HCT116 (cell line): ENCODE measurements at regions not wholly inside any gene's neighbourhood (a gene's known extent, or its start where the extent isn't known, plus 50 kb on each side); places are given as distances from the start of the nearest gene placed in this dataset.

Experiments
- ATAC-seq: fragments of 200-7000 bp; cut with Tn5 transposase; 2 replicates; pipeline ENCODE4 v1.9.1; 2020; ENCODE audit warnings: mild to moderate bottlenecking, moderate library complexity
- BruUV-seq: library from RNA; stranded (reverse); fragments of 400-500 nt; replicated peaks from 2 replicates; lab custom pipeline; 2021; lab: Mats Ljungman, UMichigan
- CTCF ChIA-PET: fragments of 300-600 bp; sonication (Branson Sonifier 250); formaldehyde crosslinking; loops from one replicate; lab custom pipeline; 2021; ENCODE audit warnings: antibody characterized with exemption; lab: Charles Lee
- POLR2A ChIA-PET: fragments of 300-600, 350-600 bp; sonication (Branson Sonifier 250); formaldehyde crosslinking; loops from one replicate; lab custom pipeline; 2021; ENCODE audit warnings: antibody characterized with exemption; lab: Charles Lee
- RAD21 ChIA-PET, 2 experiments: fragments of 300-600 bp; sonication (Branson Sonifier 250); formaldehyde crosslinking; loops; one replicate each; lab custom pipeline; 2023; ENCODE audit warnings: low total read pairs in 2 of 2; ENCODE audit not compliant: uncharacterized antibody in 2 of 2, unreplicated experiment in 2 of 2, low non-redundant PET in 1 of 2; lab: Charles Lee
- DNase-seq: peaks from one replicate; pipeline ENCODE4 v3.0.0-alpha.2; 2010; ENCODE audit warnings: low read depth, low spot score
- H2AFZ ChIP-seq: fragments of 200-600 bp; shearing (Covaris generic), sonication (generic); 2 replicates; pipeline ENCODE4 v1.6.1; 2017; ENCODE audit warnings: low read depth, mixed run types, mixed read lengths, antibody characterized with exemption, low read length; ENCODE audit not compliant: poor library complexity, severe bottlenecking
- H3K27ac ChIP-seq: 2 replicates; pipeline ENCODE4 v1.5.1; 2012; ENCODE audit warnings: low read depth, low read length
- H3K27me3 ChIP-seq: fragments of 200-600 bp; sonication (generic); 2 replicates; pipeline ENCODE4 v1.6.1; 2016; ENCODE audit warnings: mixed run types, low read length, mixed read lengths; ENCODE audit not compliant: insufficient read depth
- H3K36me3 ChIP-seq, 2 experiments: fragments of 200-500 bp in 1 of 2; fragments of 200-600 bp in 1 of 2; sonication (Bioruptor generic) in 1 of 2; sonication (generic) in 1 of 2; 2 replicates each; pipeline versions ENCODE4 v1.5.1 to v1.6.1; 2014 to 2016; ENCODE audit warnings: low read length in 2 of 2, inconsistent platforms in 1 of 2, mixed read lengths in 1 of 2, mixed run types in 1 of 2; ENCODE audit not compliant: insufficient read depth in 2 of 2, control insufficient read depth in 1 of 2
- H3K4me1 ChIP-seq, 2 experiments: fragments of 200-600 bp in 1 of 2; sonication (generic) in 1 of 2; 2 replicates each; pipeline versions ENCODE4 v1.5.1 to v1.6.1; 2012 to 2017; ENCODE audit warnings: low read length in 2 of 2, inconsistent platforms in 1 of 2, mild to moderate bottlenecking in 1 of 2, mixed read lengths in 1 of 2, mixed run types in 1 of 2, moderate library complexity in 1 of 2; ENCODE audit not compliant: insufficient read depth in 2 of 2, control insufficient read depth in 1 of 2
- H3K4me2 ChIP-seq: fragments of 200-600 bp; sonication (generic); 2 replicates; pipeline ENCODE4 v1.6.1; 2017; ENCODE audit warnings: mixed run types, low read length, mixed read lengths
- H3K4me3 ChIP-seq, 2 experiments: fragments of 200-600 bp in 1 of 2; sonication (generic) in 1 of 2; replicated peaks in 1 of 2; 2 replicates each; pipeline ENCODE4 v1.5.1; 2011 to 2016; ENCODE audit warnings: low read length in 2 of 2, control low read depth in 1 of 2, low read depth in 1 of 2, mild to moderate bottlenecking in 1 of 2, mixed read lengths in 1 of 2, mixed run types in 1 of 2
- H3K79me2 ChIP-seq: fragments of 200-600 bp; sonication (generic); 2 replicates; pipeline ENCODE4 v1.6.1; 2017; ENCODE audit warnings: mild to moderate bottlenecking, mixed run types, low read length, moderate library complexity, mixed read lengths; ENCODE audit not compliant: insufficient read depth
- H3K9ac ChIP-seq: fragments of 200-600 bp; sonication (generic); 2 replicates; pipeline ENCODE4 v1.6.1; 2016; ENCODE audit warnings: low read length, mixed read lengths
- H3K9me2 ChIP-seq: fragments of 200-600 bp; sonication (generic), shearing (Covaris generic); 2 replicates; pipeline ENCODE4 v1.6.1; 2017; ENCODE audit warnings: mixed run types, mild to moderate bottlenecking, moderate library complexity; ENCODE audit not compliant: insufficient read depth
- H3K9me3 ChIP-seq, 2 experiments: fragments of 200-500 bp in 1 of 2; fragments of 200-600 bp in 1 of 2; sonication (Bioruptor generic) in 1 of 2; sonication (generic) in 1 of 2; 2 replicates each; pipeline ENCODE4 v1.6.1; 2014 to 2017; ENCODE audit warnings: low read length in 2 of 2, mixed read lengths in 2 of 2, inconsistent platforms in 1 of 2, low read depth in 1 of 2, mild to moderate bottlenecking in 1 of 2, mixed run types in 1 of 2, moderate library complexity in 1 of 2; ENCODE audit not compliant: control insufficient read depth in 1 of 2, insufficient read depth in 1 of 2
- H4K20me1 ChIP-seq: fragments of 200-600 bp; sonication (generic), shearing (Covaris generic); 2 replicates; pipeline ENCODE4 v1.6.1; 2017; ENCODE audit warnings: mixed run types, mild to moderate bottlenecking, moderate library complexity; ENCODE audit not compliant: insufficient read depth
- ATF3 ChIP-seq: IDR thresholded peaks from 2 replicates; pipeline ENCODE4 v1.6.1; 2012
- CBX3 ChIP-seq: IDR thresholded peaks from 2 replicates; pipeline ENCODE4 v1.6.1; 2012; ENCODE audit warnings: low read depth
- CEBPB ChIP-seq: IDR thresholded peaks from 2 replicates; pipeline ENCODE4 v1.6.1; 2012; ENCODE audit warnings: low read depth
- CTCF ChIP-seq, 3 experiments: fragments of 200-600 bp in 1 of 3; sonication (generic) in 1 of 3; IDR thresholded peaks in 2 of 3; conservative IDR thresholded peaks in 1 of 3; 2 replicates each; pipeline ENCODE4 v1.5.1; 2012 to 2017; ENCODE audit warnings: low read depth in 2 of 3, low read length in 2 of 3, antibody characterized with exemption in 1 of 3, borderline replicate concordance in 1 of 3, control low read depth in 1 of 3, mild to moderate bottlenecking in 1 of 3, mixed read lengths in 1 of 3, mixed run types in 1 of 3, moderate library complexity in 1 of 3; ENCODE audit not compliant: insufficient read depth in 1 of 3
- EGR1 ChIP-seq: IDR thresholded peaks from 2 replicates; pipeline ENCODE4 v1.6.1; 2012; ENCODE audit warnings: low read depth
- EZH2 ChIP-seq: fragments of 200-600 bp; sonication (generic); IDR thresholded peaks from 2 replicates; pipeline ENCODE4 v1.6.1; 2017; ENCODE audit warnings: antibody characterized with exemption, mixed run types
- EZH2phosphoT487 ChIP-seq: fragments of 200-600 bp; IDR thresholded peaks from 2 replicates; pipeline ENCODE4 v1.6.1; 2018; ENCODE audit warnings: antibody characterized with exemption, borderline replicate concordance
- FOSL1 ChIP-seq: IDR thresholded peaks from 2 replicates; pipeline ENCODE4 v1.6.1; 2012; ENCODE audit warnings: low read depth
- MAX ChIP-seq: IDR thresholded peaks from 2 replicates; pipeline ENCODE4 v1.6.1; 2012
- POLR2A ChIP-seq: IDR thresholded peaks from 2 replicates; pipeline ENCODE4 v1.7.0; 2011; ENCODE audit warnings: borderline replicate concordance; ENCODE audit not compliant: insufficient read depth, insufficient read length; ENCODE audit errors: extremely low read depth
- POLR2AphosphoS5 ChIP-seq: IDR thresholded peaks from 2 replicates; pipeline ENCODE4 v1.6.1; 2011; ENCODE audit warnings: mild to moderate bottlenecking, low read depth, low read length, moderate library complexity
- RAD21 ChIP-seq: IDR thresholded peaks from 2 replicates; pipeline ENCODE4 v1.6.1; 2012; ENCODE audit warnings: low read depth, mild to moderate bottlenecking
- SIN3A ChIP-seq: IDR thresholded peaks from 2 replicates; pipeline ENCODE4 v1.6.1; 2012; ENCODE audit warnings: low read depth
- SP1 ChIP-seq: IDR thresholded peaks from 2 replicates; pipeline ENCODE4 v1.6.1; 2012; ENCODE audit warnings: low read depth
- TCF7L2 ChIP-seq: IDR thresholded peaks from 2 replicates; pipeline ENCODE4 v1.7.0; 2011; ENCODE audit warnings: borderline replicate concordance, inconsistent platforms; ENCODE audit not compliant: insufficient read depth, insufficient read length; ENCODE audit errors: extremely low read depth
- YY1 ChIP-seq: IDR thresholded peaks from 2 replicates; pipeline ENCODE4 v1.6.1; 2011; ENCODE audit warnings: low read length, low read depth, moderate library complexity, mild to moderate bottlenecking; ENCODE audit not compliant: insufficient replicate concordance; ENCODE audit errors: extremely low read depth
- ZBTB33 ChIP-seq: IDR thresholded peaks from 2 replicates; pipeline ENCODE4 v1.6.1; 2011; ENCODE audit warnings: mild to moderate bottlenecking, low read length, moderate library complexity; ENCODE audit not compliant: insufficient replicate concordance; ENCODE audit errors: extremely low read depth
- ZFX ChIP-seq: fragments of 450-650 bp; IDR thresholded peaks from 2 replicates; pipeline ENCODE4 v1.6.1; 2017
- ZNF274 ChIP-seq: fragments of 200-500 bp; sonication (Bioruptor generic); IDR thresholded peaks from 2 replicates; pipeline ENCODE4 v1.6.1; 2014; ENCODE audit warnings: mild to moderate bottlenecking, low read depth, low read length, inconsistent platforms
- intact Hi-C: fragments of 100-400 bp; cut with micrococcal nuclease; formaldehyde crosslinking; loops from 2 replicates; pipeline ENCODE4 v1.10.0; 2022

- ChIA-PET CTCF (no interaction called here), POLR2A (no interaction called here), RAD21 (no interaction called here)
- Histone ChIP-seq H3K36me3 (no peaks in the 10 kb centered on the region), H3K4me3 (no peak overlapping the region), H3K4me1 (no peaks in the 10 kb centered on the region), H3K9ac (no peak overlapping the region), H3K79me2 (no peaks in the 10 kb centered on the region), H3K4me2 (no peak overlapping the region), H4K20me1 (no peaks in the 10 kb centered on the region), H2AFZ (no peak overlapping the region), H3K27ac (no peak overlapping the region), H3K9me3 (no peaks in the 10 kb centered on the region), H3K27me3 (no peaks in the 10 kb centered on the region), H3K9me2 (no peaks in the 10 kb centered on the region)
- TF ChIP-seq SIN3A (no peak), ATF3 (no peak), ZNF274 (no peak), FOSL1 (no peak), ZBTB33 (no peak), CTCF (IDR thresholded peaks at IDR 0.05 in 2 of 3, conservative IDR thresholded peaks at IDR 0.05 in 1 of 3; ENCODE audit: borderline replicate concordance in 1 of 3, insufficient read depth in 1 of 3, low read depth in 2 of 3, low read length in 2 of 3) (no peak), MAX (no peak), ZFX (no peak), YY1 (no peak), RAD21 (no peak), TCF7L2 (no peak), EZH2phosphoT487 (no peak), POLR2A (no peak), POLR2AphosphoS5 (no peak), EZH2 (no peak), EGR1 (no peak), SP1 (no peak), CBX3 (no peak), CEBPB (no peak)
- BruUV-seq: no TSS peak
- no peak for ATAC-seq
- no peak for DNase-seq
- intact Hi-C loops: no loop called here
Measured at GRCh38 chr13:75072891-75073290, 409.1 kb downstream of the TBC1D4 start.
